Endothelial cell of umbilical vein (primary cell): ENCODE measurements at regions not wholly inside any gene's neighbourhood (a gene's known extent, or its start where the extent isn't known, plus 50 kb on each side); places are given as distances from the start of the nearest gene placed in this dataset.

Source experiments
- CTCF ChIP-seq, 2 donors: IDR thresholded peaks; 1 replicate in 1 of 2; 2 replicates in 1 of 2; pipeline ENCODE4 v1.5.1; 2011; ENCODE audit warnings: low read length in 2 of 2, mild to moderate bottlenecking in 2 of 2, moderate library complexity in 2 of 2, control low read depth in 1 of 2, inconsistent platforms in 1 of 2, low read depth in 1 of 2; ENCODE audit not compliant: insufficient read depth in 1 of 2; ENCODE audit errors: extremely low read depth in 1 of 2
- EZH2 ChIP-seq: IDR thresholded peaks from 2 replicates; pipeline ENCODE4 v1.6.1; 2012; ENCODE audit warnings: borderline replicate concordance, low read depth, mild to moderate bottlenecking, moderate library complexity, low read length, inconsistent platforms; ENCODE audit not compliant: severe bottlenecking
- FOS ChIP-seq: IDR thresholded peaks from 2 replicates; pipeline ENCODE4 v1.6.1; 2011; ENCODE audit warnings: mild to moderate bottlenecking, low read length, moderate library complexity, borderline replicate concordance; ENCODE audit not compliant: insufficient read depth
- GATA2 ChIP-seq: IDR thresholded peaks from 2 replicates; pipeline ENCODE4 v1.7.0; 2011; ENCODE audit warnings: low read depth, mild to moderate bottlenecking, moderate library complexity, mixed read lengths, low read length; ENCODE audit not compliant: insufficient read length, insufficient read depth
- JUN ChIP-seq: IDR thresholded peaks from 2 replicates; pipeline ENCODE4 v1.6.1; 2011; ENCODE audit warnings: borderline replicate concordance, low read depth; ENCODE audit not compliant: insufficient read length, insufficient read depth
- MAX ChIP-seq: IDR thresholded peaks from 2 replicates; pipeline ENCODE4 v1.6.1; 2011; ENCODE audit not compliant: insufficient read depth, insufficient read length
- POLR2A ChIP-seq: IDR thresholded peaks from 2 replicates; pipeline ENCODE4 v1.6.1; 2012; ENCODE audit warnings: low read depth, mild to moderate bottlenecking, control low read depth, low read length
- POLR2AphosphoS5 ChIP-seq: IDR thresholded peaks from 2 replicates; pipeline ENCODE4 v1.6.1; 2012; ENCODE audit warnings: low read depth, mild to moderate bottlenecking, control low read depth, low read length, moderate library complexity; ENCODE audit not compliant: insufficient read depth

- no peak for TF ChIP-seq POLR2A
- no peak for TF ChIP-seq POLR2AphosphoS5
- no peak for TF ChIP-seq MAX
- no peak for TF ChIP-seq CTCF (IDR thresholded peaks at IDR 0.05; ENCODE audit: extremely low read depth in 1 of 2, insufficient read depth in 1 of 2, low read depth in 1 of 2, low read length in 2 of 2)
- no peak for TF ChIP-seq EZH2
- no peak for TF ChIP-seq JUN
- no peak for TF ChIP-seq GATA2
- TF ChIP-seq FOS: no peak
Observed at GRCh38 chr10:71064413-71065118, 147.8 kb upstream of the UNC5B start.
